GM10248 (cell line): ENCODE measurements at regions not wholly inside any gene's neighbourhood (a gene's known extent, or its start where the extent isn't known, plus 50 kb on each side); places are given as distances from the start of the nearest gene placed in this dataset.
A peak's percentile ranks its signal among the peaks of the same experiment; 100 is the strongest.

Experiments
- CTCF ChIA-PET: fragments of 300-600 bp; sonication (Branson Sonifier 250); formaldehyde crosslinking; extraction: SDS; loops from one replicate; lab custom pipeline; 2021; ENCODE audit warnings: antibody characterized with exemption; lab: Yijun Ruan, JAX
- POLR2A ChIA-PET: fragments of 350-650 bp; sonication (Branson Sonifier 250); formaldehyde crosslinking; extraction: SDS; loops from one replicate; lab custom pipeline; 2020; ENCODE audit warnings: antibody characterized with exemption; lab: Yijun Ruan, JAX
- DNase-seq: peaks from one replicate; pipeline ENCODE4 v3.0.0; 2012; ENCODE audit errors: extremely low spot score
- TF ChIP-seq, protein P1 (sequence below): IDR thresholded peaks from 2 replicates; pipeline ENCODE4 v1.5.1; 2012; ENCODE audit warnings: mild to moderate bottlenecking, low read depth; ENCODE audit errors: extremely low read depth, missing control alignments, control extremely low read depth

DNA sequence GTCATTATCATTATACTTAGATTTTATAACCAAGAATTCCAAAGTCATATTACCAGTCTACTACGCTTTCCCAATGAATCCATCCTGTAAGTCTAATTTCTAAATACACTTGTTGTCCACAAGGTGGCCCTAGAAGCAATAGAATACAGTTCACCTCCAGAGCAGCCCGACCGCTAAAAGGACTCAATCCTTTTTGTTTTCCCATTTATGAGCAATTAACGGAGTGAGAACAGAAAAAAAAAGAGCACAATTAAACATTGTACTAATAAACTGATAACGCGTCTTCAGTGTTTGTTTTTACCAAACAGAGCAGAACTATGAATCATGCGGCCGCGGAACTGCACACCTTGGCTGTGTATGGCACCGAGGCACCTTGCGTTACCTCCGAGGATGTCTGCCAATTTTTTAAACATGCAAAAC is 160.7 kb upstream of the DAPK1 start:
- TF ChIP-seq, protein P1, sequence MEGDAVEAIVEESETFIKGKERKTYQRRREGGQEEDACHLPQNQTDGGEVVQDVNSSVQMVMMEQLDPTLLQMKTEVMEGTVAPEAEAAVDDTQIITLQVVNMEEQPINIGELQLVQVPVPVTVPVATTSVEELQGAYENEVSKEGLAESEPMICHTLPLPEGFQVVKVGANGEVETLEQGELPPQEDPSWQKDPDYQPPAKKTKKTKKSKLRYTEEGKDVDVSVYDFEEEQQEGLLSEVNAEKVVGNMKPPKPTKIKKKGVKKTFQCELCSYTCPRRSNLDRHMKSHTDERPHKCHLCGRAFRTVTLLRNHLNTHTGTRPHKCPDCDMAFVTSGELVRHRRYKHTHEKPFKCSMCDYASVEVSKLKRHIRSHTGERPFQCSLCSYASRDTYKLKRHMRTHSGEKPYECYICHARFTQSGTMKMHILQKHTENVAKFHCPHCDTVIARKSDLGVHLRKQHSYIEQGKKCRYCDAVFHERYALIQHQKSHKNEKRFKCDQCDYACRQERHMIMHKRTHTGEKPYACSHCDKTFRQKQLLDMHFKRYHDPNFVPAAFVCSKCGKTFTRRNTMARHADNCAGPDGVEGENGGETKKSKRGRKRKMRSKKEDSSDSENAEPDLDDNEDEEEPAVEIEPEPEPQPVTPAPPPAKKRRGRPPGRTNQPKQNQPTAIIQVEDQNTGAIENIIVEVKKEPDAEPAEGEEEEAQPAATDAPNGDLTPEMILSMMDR, result peak; percentile 64
- DNase-seq, result peak; percentile 54
- ChIA-PET CTCF (interaction anchor here (0.7 to 2.4 kb wide), 16 partner anchors 11 to 829 kb away, joined by 3 to 16 read pairs (median 4); partner anchors contain the start of gene DAPK1), POLR2A (no interaction called here)

DNA sequence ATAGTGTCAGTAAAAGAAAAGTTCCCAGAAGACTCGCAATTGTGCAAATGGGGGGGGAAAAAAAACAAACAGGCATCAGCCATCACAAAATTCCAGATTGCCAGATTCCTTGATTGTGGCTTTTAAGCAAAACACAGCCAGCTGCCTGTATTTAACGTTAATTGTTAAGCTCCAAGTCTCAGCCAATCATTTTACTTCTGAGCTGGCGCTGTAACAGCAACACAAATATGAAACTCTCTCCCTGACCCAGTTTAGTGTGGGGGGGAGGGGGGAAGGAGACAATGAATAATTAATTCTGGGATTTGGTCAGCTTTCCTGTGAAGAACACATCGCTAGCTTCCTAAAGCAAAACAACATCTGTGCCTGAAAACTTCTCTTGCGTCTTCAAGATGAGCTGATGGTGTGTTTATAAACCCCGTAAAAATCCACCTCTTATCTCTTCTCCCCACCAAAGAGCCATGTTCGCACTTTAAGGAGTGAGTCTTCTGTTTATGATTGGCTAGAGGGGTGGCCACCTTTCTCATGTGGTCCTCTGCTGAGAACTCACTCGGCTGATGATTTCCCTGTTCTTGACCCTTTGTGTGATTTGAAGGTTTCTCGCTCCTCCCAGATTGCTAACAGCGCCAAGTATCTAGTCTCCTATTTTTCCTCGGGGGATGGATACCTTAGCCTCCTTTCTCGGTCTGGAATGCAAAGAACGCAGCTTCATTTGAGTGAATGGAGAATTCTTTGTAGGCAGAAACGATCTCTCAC is 160.2 kb upstream of the DAPK1 start:
- TF ChIP-seq, protein P1, result no peak
- POLR2A ChIA-PET, result no interaction called here
- CTCF ChIA-PET, result interaction anchor here (0.7 to 2.2 kb wide), 18 partner anchors 7 to 904 kb away, joined by 3 to 16 read pairs (median 3); partner anchors contain the start of gene DAPK1
- DNase-seq, result no peak

DNA sequence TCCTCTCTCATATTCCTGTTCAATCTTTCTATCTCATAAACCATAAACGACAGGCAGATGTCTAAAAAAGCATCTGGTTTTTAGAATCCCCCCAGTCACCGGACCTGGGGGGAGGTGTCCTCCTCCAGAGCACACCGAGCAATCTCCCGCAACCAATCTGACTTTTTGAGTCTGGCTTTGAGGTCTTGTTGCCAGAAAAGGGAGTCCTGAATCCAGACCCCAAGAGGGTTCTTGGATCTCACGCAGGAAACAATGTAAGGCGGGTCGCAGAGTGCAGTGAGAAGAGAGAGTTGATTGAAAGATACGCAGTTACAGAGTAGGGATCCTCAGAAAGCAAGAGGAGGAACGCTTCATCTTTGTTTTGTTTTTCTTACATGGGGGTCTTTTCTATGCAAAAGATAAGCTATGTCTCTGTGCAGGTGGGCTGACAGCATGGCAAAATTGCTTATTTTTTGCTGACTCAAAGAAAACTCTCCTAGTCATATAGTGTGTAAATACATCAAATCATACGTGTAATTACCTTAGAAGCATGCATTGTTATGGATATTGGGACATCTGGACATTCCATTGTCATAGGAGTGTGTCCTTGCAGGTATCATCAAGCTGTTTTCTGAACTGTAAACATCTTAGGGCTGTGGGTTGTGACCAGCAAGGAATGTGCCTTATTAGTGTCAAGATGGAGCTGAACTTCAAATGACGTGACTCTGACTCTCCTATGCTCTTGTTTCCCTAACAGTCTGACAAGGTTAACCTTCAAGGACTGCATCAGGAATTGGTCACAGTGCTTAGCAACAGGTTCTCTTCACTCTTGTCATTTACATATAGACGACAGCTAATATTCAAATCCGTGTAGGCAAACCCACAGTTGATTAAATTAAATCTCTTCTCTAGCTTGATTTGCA is 159.3 kb upstream of the DAPK1 start:
- TF ChIP-seq, protein P1, result no peak
- CTCF ChIA-PET, result interaction anchor here (0.5 to 2.2 kb wide), 16 partner anchors 8 to 904 kb away, joined by 3 to 16 read pairs (median 3); partner anchors contain the start of gene DAPK1
- POLR2A ChIA-PET, result no interaction called here
- DNase-seq, result no peak

DNA sequence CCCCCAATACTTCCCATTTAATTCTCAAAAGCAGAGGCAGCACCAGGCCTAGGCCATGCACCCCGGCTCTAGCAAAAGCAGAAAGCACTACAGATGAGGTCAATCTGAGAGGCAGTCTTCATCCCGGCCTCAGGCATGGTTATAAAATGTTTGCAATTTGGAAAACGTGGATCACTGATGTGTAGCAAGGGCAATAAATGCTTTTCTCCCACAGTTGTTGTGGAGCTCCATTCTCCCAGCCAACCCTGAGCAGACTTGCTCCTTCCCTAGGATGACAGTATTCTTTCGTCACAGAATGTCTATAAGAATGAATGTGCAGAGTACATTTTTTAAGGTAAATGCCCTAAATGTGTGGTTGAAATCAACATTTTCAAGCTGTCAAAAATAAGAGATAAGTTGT is 157.3 kb upstream of the DAPK1 start:
- no peak for DNase-seq
- ChIA-PET CTCF (interaction anchor here (1.2 kb wide), 1 partner anchor 16 kb away, joined by 3 read pairs; no protein-coding TSS in a partner anchor), POLR2A (no interaction called here)
- TF ChIP-seq, protein P1, result no peak

DNA sequence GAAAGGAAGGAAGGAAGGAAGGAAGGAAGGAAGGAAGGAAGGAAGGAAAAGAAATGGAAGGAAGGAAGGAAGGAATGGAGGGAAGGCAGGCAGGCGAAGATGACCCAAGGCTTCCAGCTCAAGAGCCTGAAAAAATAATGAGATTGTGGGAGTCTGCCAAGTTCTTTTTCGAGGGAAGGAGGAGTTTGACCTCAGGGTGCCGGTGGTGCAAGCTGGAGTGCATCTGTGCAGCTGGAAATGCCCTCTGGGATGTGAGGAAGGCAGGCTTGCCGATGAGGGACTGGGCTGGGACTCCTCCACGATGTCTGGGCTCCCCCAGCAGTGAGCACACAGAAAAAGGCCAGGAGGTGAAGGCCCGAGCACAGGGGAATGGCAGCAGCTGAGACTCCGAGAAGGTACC is 154.9 kb upstream of the DAPK1 start:
- ChIA-PET CTCF (interaction anchor here (1.1 to 1.6 kb wide), 4 partner anchors 11 to 201 kb away, joined by 3 to 5 read pairs (median 4); no protein-coding TSS in a partner anchor), POLR2A (no interaction called here)
- no peak for DNase-seq
- TF ChIP-seq, protein P1, result no peak

DNA sequence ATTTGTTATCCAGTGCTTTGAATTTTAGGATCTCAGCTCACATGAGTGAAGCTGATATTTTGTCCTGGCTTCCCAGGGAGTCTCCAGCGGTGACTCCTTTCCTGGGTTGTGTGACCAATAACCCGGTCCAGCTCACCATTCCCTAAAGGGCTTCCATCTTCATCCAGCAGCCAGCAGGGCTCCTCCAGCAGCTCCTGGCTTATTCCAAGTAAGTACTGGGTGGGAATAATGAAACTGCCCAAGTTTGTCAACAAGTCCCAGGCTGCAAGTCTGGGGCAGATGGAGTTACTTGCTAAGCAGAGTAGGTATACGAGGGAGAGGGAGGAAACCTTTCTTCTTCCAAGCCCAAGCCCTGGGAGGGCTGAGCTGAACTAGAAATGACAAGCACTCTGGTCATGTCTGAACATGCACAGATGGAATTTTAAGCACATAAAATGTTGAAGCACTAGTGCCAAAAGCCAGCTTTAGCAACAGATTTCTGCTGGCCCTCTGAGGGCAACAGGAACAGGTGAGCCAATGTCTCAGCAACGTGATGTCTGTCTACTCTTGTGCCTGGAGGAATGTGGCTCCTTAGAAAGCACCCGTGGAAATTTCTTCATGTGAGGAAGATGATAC is 153.7 kb upstream of the DAPK1 start:
- ChIA-PET CTCF (interaction anchor here (1.5 to 2.3 kb wide), 4 partner anchors 11 to 319 kb away, joined by 4 to 6 read pairs (median 5); no protein-coding TSS in a partner anchor), POLR2A (no interaction called here)
- DNase-seq, result no peak
- TF ChIP-seq, protein P1, result no peak
